KBM-7 (cell line): ENCODE measurements at regions not wholly inside any gene's neighbourhood (a gene's known extent, or its start where the extent isn't known, plus 50 kb on each side); places are given as distances from the start of the nearest gene placed in this dataset.
"Not testable (repeated sequence)": the region's sequence is repeated elsewhere in the genome, so short reads cannot be mapped to it uniquely, and the experiment has no call there.

ENCODE experiments used
- DNase-seq: peaks from one replicate; pipeline ENCODE4 v3.0.0-alpha.2; 2015
- in situ Hi-C: fragments of 300-500 bp; cut with MboI; formaldehyde crosslinking; loops from 2 replicates; pipeline ENCODE4 v1.14.3; 2020; ENCODE audit warnings: low sequenced_read_pairs, low pct_unique_long_range_greater_than_20kb, mixed read lengths

DNA sequence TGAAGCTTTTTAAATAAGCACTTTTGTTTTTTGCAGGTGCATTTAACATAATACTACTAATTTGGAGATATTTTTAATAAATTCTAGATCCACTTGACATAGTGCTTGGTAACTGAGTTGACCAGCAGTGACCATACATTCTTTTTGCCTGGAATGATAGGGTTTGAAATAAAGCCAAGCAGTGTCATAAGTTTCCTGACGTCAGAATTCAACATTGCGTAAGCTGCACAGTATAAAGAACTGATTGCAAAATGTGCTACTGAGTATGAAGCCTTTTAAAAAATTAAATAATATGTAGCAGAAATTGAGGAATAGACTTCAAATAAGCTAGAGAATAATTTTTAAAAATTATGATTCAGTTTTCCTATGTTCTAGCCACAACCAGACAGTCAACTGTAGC is 454.6 kb upstream of the ARPP21 start:
- in situ Hi-C loops: no loop called here
- no peak for DNase-seq

DNA sequence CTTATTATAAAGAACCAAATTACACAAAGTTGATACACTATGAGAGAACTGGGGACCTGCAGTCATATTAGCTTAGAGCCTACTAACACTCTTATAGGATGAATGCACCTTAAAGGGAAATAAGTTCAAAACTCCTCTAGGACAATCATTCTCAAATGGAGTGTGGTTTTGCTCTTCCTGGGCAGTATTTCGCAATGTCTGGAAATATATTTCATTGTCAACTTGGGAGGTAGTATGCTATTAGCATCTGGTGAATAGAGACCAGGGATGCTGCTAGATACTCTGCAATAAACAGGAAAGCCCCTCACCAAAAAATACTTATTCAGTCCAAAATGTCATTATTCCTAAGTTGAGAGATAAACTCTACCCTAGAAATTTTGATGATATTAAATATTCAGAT is 451.4 kb upstream of the ARPP21 start:
- in situ Hi-C loops: no loop called here

DNA sequence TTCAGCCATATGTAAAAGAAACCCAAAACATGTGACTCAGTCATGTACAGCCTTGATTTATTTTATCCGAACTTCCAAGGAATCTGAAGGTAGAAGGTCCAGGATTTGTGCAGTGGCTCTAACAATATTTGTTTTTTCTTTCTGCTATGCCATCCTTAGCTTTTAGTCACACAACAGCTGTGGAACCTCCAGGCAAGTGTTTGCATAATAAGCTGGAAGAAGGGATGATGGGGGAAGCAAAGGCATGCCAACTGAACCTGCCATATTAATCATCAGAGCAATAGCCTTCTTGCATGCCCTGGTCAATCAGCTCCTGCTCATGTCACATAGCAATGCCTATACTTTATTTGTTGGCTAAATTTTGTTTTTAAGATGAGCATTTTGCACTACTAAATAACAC is 444.7 kb upstream of the ARPP21 start:
- no peak for DNase-seq
- in situ Hi-C loops: no loop called here

More for the DNA sequence above, 451.4 kb upstream of the ARPP21 start:
- DNase-seq: no peak

DNA sequence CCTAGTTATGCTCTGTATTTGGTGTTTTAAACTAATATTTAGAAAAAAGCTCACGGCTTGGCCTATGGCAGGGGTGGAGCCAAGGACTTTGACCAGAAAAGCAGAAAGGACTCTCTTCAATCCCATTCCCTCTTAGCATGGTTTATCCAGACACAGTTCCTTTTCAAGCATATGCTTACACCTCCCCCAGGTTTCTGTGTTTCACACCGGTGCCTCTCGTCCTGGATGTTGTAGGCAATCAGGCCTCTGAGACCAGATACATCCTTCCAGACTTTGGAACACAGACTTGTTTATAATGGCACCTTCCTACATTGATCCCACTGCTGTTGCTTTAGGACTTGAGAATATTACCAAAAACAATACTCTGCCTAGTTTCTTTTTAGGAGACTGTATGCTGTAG is 440.5 kb upstream of the ARPP21 start:
- in situ Hi-C loops: no loop called here
- no peak for DNase-seq

DNA sequence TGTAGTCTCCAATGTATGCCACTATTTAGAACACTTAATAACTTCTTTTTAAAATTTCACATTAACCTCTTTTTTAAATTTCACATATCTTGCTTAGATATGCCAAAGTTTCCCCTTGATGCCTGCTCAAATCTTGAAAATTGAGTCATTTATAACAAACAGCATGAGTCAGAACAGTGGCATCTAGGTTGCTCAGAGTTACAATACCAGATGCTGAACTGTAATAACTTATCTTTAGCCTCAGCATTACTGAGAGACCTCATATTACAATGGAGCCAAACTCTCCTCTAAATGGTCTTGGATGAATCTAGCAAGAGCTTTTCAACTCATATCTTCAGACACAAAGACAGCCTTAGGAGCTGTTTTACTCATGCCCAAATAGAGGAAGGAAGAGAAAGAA is 439.3 kb upstream of the ARPP21 start:
- peak; percentile 16 for DNase-seq
- in situ Hi-C loops: no loop called here

DNA sequence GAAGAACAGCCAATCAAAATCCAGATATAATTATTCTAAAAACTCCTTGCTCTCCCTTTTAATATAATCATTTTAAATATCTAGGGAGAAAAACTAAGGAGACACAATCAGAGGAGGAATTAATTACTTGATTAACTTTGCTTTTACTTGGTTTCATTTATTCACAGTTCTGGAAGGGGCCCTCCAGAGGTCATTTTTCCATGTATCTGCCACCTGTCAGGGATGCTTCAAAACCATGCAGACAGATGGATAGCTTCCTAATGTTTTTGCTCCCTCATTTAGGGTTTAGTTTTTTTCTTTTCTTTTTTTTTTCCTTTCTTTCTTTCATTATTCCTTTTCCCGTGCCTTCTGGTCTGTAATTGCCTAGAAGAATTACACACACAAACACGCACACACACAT is 438.1 kb upstream of the ARPP21 start:
- in situ Hi-C loops: no loop called here
- DNase-seq: no peak

DNA sequence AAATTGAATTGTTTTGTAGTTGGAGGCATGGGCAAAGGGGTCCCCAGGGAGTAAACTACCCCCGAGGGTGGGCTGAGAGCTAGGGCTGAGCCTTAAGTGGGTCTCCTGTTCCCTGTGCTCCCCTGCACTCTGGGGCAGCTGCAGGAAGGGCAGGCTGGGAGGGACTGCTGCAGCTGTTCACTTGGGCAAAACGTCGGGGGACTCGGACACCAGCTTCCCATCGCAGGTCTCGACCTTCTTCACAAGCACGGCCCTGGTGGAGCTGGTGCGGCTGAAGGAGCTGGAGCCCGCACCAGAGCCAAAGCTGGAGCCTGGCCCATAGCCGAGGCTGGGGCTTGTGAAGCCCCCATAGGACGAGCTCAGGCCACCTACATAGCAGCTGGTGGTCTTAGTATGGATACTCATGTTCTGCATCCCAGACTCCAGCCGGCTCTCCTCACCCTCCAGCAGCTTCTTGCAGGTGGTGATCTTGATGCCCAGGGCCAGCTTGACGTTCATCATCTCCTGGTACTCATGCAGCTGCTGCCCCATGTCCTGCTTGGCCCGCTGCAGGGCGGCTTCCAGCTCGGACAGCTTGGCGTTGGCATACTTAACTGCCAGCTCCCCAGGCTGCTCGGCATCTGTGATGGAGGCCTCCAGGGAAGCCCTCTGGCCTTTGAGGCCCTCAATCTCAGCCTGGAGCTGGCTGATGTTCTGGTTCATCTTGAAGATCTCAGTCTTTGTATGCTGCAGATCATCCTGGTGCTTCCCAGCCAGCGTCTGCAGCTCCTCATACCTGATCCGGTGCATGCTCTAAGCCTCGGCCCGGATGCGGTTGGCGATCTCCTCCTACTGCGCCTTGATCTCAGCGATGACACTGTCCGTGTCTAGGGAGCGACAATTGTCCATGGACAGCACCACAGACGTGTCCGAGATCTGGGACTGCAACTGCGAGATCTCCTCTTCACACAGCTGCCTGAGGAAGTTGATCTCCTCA is 423.5 kb upstream of the ARPP21 start:
- no peak for DNase-seq
- in situ Hi-C loops: no loop called here

DNA sequence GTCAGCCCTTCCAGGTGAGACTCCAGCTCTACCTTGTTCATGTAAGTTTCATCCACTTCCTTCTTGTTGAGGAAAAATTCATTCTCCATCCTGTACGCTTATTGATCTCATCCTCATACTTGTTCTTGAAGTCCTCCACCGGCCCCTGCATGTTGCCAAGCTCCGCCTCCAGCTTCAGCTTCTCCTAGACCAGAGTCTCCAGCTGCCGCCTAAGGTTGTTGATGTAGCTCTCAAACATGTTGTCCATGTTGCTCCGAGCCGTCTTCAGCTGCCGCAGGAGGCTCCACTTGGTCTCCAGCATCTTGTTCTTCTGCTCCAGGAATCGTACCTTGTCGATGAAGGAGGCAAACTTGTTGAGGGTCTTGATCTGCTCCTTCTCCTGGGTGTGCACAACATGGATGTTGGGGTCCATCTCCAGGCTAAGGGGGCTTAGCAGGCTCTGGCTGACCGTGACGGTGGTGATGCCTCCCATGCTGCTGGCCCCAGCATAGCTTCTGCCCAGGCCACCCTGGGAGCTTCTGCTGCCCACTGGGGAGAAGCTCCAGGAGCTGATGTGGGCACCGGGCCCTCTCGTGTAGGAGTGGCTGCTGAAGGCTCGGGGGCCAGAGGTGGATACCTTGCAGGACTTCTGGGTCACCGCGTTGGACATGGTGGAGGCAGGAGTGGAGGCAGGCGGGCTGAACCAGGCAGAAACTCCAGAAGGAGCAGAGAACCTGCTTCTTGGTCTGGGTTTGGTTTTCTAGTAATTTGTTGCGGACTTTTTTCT is 422.6 kb upstream of the ARPP21 start:
- no peak for DNase-seq
- in situ Hi-C loops: no loop called here

DNA sequence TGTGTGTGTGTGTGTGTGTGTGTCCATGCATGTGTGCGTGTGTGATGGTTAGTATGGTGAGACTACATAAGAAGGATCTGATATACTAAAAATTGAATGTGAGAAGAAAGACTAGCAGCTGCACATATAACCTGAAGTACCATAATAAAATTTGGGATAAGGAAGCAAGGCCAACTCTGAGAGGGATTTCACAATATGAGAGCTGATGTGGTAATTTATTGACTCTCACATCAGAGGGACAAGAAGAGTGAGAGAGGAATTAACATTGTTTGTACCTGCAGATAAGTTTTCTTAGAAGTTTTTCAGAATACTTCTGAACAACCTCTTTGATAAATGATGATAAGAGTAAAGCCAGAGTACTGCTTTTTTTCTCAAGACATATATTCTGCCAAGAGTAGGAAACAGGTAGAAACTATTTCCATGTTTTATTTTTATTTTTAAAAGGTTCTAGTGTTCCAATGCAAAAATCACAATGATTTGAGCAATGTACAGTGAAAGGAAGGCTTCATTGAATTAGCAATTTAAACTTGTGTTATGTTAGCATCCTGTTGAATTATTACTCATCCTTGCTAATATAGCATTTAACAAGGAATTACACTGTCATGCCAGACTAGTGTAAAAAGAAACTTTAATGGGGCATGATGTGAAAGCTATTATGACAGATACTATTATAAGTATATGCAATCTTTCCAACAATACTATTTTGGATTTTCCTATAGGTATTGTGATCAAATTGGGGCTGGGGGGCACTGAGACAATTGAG is 415.5 kb upstream of the ARPP21 start:
- in situ Hi-C loops: no loop called here

DNA sequence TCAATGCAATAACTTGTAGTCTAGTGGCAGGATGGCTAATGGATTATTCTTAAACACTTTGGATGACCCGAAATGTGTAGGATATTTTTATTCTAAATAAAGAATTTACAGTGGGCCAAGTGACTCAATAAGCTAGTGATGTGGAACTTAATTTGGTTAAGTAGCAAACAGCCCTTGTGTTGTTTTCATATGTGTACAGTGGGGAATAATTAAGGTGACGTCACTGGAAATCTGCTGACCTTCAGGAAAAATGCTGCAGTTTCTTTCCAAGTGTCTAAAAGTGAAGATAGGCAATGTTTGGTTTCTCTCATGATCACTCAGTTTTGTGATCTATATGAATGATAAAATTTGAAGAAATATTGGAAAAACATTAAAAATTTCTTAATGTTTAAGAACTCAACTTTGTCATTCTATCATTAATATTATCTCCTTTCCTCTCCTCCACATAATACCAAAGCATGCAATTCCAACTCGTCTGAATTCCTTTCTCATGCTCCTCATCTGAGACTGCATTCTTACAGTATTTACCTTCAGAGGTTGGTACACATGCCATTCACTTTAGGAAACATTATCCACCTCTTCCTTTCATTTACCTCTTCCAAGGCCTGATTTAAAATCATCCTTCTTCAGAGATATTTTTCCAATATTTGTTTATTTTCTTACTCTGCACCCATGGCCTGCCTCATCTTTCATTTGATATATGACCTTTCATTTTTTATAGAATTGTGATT is 414.6 kb upstream of the ARPP21 start:
- in situ Hi-C loops: no loop called here
- no peak for DNase-seq

More for the DNA sequence above, 415.5 kb upstream of the ARPP21 start:
- no peak for DNase-seq

DNA sequence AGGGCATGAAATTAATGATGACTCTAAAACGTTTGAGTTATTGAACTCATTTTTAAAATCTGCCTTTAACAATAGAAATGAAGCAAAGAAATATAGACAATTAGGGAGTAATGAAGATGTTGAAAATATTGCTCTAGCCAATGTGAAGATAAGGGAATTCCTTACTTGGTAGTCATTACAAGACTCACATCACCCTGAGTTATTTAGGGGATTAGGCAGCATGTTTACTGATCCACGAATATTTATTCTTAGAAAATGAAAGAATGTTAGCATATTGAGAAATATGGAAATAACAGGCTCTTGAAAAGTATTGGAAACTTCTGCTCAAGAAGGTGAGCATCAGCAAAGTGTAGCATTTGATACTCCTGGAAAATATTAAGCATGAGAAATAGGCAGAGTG is 398.1 kb upstream of the ARPP21 start:
- no peak for DNase-seq
- in situ Hi-C loops: no loop called here

DNA sequence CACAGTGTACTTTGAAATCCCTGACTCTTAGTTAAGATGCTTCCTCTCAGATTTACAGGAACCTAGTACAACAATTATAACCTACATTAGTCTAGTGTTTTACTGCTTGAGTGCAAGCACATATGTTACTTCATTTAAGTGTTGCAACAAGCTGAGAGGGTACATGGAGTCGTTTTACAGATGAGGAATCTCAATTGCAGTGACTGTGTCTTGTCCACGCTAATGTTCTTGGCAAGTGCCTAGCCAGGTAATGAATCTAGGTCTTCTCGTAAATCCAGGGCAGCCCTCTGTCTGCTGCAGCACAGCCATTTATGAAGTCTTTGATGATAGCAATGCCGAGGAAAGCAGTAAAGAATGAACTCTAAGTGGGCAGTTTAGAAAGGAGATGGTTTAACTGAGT is 384.4 kb upstream of the ARPP21 start:
- in situ Hi-C loops: no loop called here
- DNase-seq: no peak

DNA sequence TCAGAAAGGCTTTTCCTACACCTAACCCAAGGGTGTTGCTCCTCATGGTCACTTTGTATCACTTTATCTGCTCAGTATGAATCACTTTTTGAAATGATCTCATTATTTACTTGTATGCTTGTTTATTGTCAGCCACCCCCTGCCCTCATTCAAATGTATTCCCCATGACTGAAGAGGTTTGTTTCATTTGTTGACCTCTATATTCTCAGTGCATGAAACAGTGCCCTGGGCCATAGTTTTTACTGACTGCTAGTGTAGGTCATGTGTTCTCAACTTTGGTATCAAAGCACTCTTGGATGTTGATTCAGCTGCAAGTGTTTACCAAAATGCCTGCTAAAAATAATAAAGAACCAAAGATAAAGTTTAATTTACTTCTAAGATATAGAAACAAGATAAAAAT is 381.7 kb upstream of the ARPP21 start:
- no peak for DNase-seq
- in situ Hi-C loops: no loop called here

DNA sequence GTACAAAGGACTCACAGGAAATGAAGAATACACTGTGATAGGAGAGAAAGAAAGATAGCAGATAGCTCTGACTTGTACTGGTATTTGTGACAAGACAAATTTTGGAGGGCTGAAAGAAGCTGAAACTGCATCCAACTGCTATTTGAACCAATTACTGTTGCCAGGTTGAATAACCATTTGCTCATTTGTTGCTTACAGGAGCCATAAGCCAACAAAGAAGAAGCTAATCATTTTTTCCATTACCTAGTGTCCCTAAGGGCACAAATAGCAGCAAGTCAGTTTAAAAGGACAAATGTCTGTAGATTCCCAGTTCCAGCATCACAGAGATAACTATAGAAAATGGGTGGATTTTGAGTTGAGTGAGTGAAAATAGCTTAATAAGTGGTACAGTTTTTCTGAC is 376.9 kb upstream of the ARPP21 start:
- in situ Hi-C loops: no loop called here

DNA sequence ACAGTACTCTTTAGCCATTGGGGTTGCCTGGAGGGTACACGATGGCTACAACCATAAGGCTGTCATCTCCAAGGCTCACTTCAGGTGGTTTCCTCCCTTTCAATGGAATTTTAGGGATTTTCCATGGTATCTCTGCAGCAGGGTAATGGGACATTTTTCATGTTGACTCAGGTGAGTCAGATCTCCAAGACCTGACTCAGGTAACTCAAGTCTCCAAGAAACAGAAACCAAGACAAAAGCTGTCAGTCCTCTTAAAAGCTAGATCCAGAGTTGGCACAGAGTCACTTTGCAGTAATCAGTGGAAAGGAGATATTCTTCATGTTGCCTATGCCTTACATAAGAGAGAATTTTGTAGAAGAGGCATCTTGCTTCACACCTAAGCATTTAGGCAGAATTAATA is 375.8 kb upstream of the ARPP21 start:
- in situ Hi-C loops: no loop called here
- DNase-seq: no peak

More for the DNA sequence above, 376.9 kb upstream of the ARPP21 start:
- DNase-seq: no peak

DNA sequence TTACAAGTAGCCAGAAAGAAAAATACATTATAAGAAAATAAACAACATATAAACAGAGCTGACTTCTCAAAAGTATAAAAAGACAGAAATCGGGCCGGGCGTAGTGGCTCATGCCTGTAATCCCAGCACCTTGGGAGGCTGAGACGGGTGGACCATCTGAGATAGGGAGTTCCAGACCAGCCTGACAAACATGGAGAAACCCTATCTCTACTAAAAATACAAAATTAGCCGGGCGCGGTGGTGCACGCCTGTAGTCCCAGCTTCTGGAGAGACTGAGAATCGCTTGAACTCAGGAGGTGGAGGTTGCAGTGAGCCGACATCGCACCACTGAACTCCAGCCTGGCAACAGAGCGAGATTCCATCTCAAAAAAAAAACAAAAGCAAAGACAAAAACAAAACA is 373.3 kb upstream of the ARPP21 start:
- DNase-seq, in situ Hi-C loops: not testable (repeated sequence)

DNA sequence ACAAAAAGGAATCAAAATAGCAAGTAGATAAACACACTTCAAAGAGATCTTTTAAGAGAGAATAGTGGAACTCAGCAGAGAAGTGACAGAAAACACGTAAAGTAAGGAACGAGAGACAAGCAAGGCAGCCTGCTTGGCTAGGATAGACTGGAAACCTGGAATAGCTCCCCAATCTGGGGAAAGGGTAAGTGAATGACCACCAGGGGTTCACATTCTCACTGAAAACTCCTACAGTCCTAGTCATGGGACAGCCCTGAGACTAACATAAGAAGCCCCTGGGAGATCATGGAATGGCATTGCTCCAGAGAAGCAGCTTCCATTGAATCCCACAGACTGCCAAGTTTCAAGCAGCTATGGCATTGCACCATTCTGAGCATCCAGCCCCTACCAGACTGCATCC is 363.6 kb upstream of the ARPP21 start:
- in situ Hi-C loops: no loop called here
- DNase-seq: no peak

DNA sequence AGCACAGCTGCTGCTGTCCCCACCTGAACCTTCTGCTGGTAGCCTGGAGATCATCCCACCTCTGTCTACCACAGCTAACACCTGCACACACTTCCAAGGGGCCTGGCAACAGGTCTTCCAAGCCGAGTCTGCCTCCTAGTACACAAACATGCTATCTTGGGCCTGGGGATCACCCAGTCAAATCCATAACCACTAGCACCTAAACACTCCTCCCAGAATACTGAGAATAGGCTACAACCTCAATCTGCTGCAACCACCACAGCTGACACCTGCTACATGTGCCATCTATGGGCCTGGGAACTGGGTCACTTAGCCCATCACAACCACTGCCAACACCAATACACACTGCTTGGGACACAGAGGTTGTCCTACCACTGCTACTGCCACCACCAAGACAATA is 362.8 kb upstream of the ARPP21 start:
- no peak for DNase-seq
- in situ Hi-C loops: no loop called here
